Peyer's patch (tissue), 4 donors: ENCODE measurements at regions not wholly inside any gene's neighbourhood (a gene's known extent, or its start where the extent isn't known, plus 50 kb on each side); places are given as distances from the start of the nearest gene placed in this dataset.

ENCODE experiments used
- DNase-seq, 3 donors: peaks; one replicate each; pipeline ENCODE4 v3.0.0-alpha.2; 2017 to 2019
- H3K27ac ChIP-seq, 4 donors: fragments of 200-600 bp; sonication (generic); one replicate each; pipeline ENCODE4 v1.5.1; 2016 to 2019
- H3K27me3 ChIP-seq, 2 donors: fragments of 200-600 bp; sonication (generic); one replicate each; pipeline ENCODE4 v1.5.1; 2019
- H3K36me3 ChIP-seq, 3 donors: fragments of 200-600 bp; sonication (generic); one replicate each; pipeline ENCODE4 v1.5.1; 2016 to 2019
- H3K4me1 ChIP-seq, 4 donors: fragments of 200-600 bp; sonication (generic); one replicate each; pipeline ENCODE4 v1.5.1; 2016 to 2019
- H3K4me3 ChIP-seq, 4 donors: fragments of 200-600 bp; sonication (generic); 1 replicate in 3 of 4; 2 replicates in 1 of 4; pipeline ENCODE4 v1.5.1; 2016 to 2019; ENCODE audit warnings: mild to moderate bottlenecking in 1 of 4
- H3K9me3 ChIP-seq, 4 donors: fragments of 200-600 bp; sonication (generic); one replicate each; pipeline ENCODE4 v1.5.1; 2016 to 2019; ENCODE audit warnings: mild to moderate bottlenecking in 1 of 4
- CTCF ChIP-seq, 6 experiments: fragments of 450-650 bp in 4 of 6; fragments of 200-600 bp in 2 of 6; sonication (generic) in 1 of 6; IDR thresholded peaks; one replicate each; pipeline ENCODE4 v1.5.1; 2017 to 2019; ENCODE audit warnings: antibody characterized with exemption in 6 of 6, mild to moderate bottlenecking in 3 of 6, moderate library complexity in 1 of 6
- POLR2A ChIP-seq, 2 donors: fragments of 450-650 bp; IDR thresholded peaks; one replicate each; pipeline ENCODE4 v1.5.1; 2017; ENCODE audit warnings: antibody characterized with exemption in 2 of 2, mild to moderate bottlenecking in 2 of 2, moderate library complexity in 2 of 2

- TF ChIP-seq POLR2A (IDR thresholded peaks at IDR 0.05), result no peak
- TF ChIP-seq CTCF (IDR thresholded peaks at IDR 0.05), result no peak
- H3K4me3 ChIP-seq, result no peak overlapping the region
- H3K27ac ChIP-seq, result no peak overlapping the region
- DNase-seq, result no peak
- H3K27me3 ChIP-seq, result no peaks in the 10 kb centered on the region
- no peaks in the 10 kb centered on the region for H3K9me3 ChIP-seq
- no peaks in the 10 kb centered on the region for H3K4me1 ChIP-seq
- no peaks in the 10 kb centered on the region for H3K36me3 ChIP-seq
Measured at GRCh38 chr3:72604328-72604727, 243.9 kb downstream of the SHQ1 start.

- H3K27ac ChIP-seq, result no peak overlapping the region
- H3K27me3 ChIP-seq, result no peaks in the 10 kb centered on the region
- no peaks in the 10 kb centered on the region for H3K36me3 ChIP-seq
- H3K9me3 ChIP-seq, result no peaks in the 10 kb centered on the region
- no peaks in the 10 kb centered on the region for H3K4me1 ChIP-seq
- H3K4me3 ChIP-seq, result no peak overlapping the region
- TF ChIP-seq CTCF (IDR thresholded peaks at IDR 0.05), result no peak
- no peak for TF ChIP-seq POLR2A (IDR thresholded peaks at IDR 0.05)
- DNase-seq, result no peak
Measured at GRCh38 chr3:72601983-72602750, 246.1 kb downstream of the SHQ1 start.

GRCh38 chr3:72601060-72601459, 247.2 kb downstream of the SHQ1 start:
- TF ChIP-seq POLR2A (IDR thresholded peaks at IDR 0.05), result no peak
- no peak for TF ChIP-seq CTCF (IDR thresholded peaks at IDR 0.05)
- no peaks in the 10 kb centered on the region for H3K36me3 ChIP-seq
- H3K4me3 ChIP-seq, result no peak overlapping the region
- no peaks in the 10 kb centered on the region for H3K9me3 ChIP-seq
- no peak overlapping the region for H3K27ac ChIP-seq
- no peak for DNase-seq
- H3K27me3 ChIP-seq, result no peaks in the 10 kb centered on the region
- no peaks in the 10 kb centered on the region for H3K4me1 ChIP-seq

- no peaks in the 10 kb centered on the region for H3K27me3 ChIP-seq
- H3K27ac ChIP-seq, result no peak overlapping the region
- H3K4me3 ChIP-seq, result no peak overlapping the region
- TF ChIP-seq CTCF (IDR thresholded peaks at IDR 0.05), result no peak
- no peaks in the 10 kb centered on the region for H3K36me3 ChIP-seq
- DNase-seq, result no peak
- no peaks in the 10 kb centered on the region for H3K9me3 ChIP-seq
- H3K4me1 ChIP-seq, result no peaks in the 10 kb centered on the region
Measured at GRCh38 chr3:72597756-72598195, 250.5 kb downstream of the SHQ1 start.

GRCh38 chr3:72597043-72597442, 251.2 kb downstream of the SHQ1 start:
- no peak for TF ChIP-seq POLR2A (IDR thresholded peaks at IDR 0.05)
- no peak for TF ChIP-seq CTCF (IDR thresholded peaks at IDR 0.05)
- H3K4me3 ChIP-seq, result no peak overlapping the region

More at GRCh38 chr3:72597043-72597442, 251.2 kb downstream of the SHQ1 start:
- DNase-seq, result no peak
- Histone ChIP-seq H3K27me3 (no peaks in the 10 kb centered on the region), H3K4me1 (peaks cover 0 to 4% (median 0%) of the 10 kb centered on the region in 4 donors), H3K9me3 (no peaks in the 10 kb centered on the region), H3K27ac (no peak overlapping the region), H3K36me3 (no peaks in the 10 kb centered on the region)
